ENCODE measurements at regions not wholly inside any gene's neighbourhood (a gene's known extent, or its start where the extent isn't known, plus 50 kb on each side); places are given as distances from the start of the nearest gene placed in this dataset.

DNA sequence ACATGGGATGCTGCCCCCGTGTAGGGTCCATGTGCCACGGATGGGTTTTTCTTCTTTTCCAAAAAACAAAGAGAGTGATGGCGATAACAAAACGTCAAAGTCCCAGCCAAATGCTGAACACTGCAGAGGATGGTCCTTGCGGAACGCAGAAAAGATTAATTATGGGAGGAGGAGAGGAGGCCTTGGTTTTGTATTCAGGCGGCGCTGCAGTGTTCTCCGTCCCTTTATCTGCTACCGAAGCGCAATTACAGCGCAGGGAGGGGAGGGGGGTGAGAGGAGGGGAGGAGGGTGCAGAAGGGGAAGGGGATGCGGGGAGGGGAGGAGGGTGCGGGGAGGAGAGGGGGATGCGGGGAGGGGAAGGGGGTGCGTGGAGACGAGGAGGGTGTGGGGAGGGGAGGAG is 131.8 kb upstream of the PRKCQ start:
- TF ChIP-seq EZH2phosphoT487 (IDR thresholded peaks at IDR 0.05; ENCODE audit: borderline replicate concordance): no peak
- TF ChIP-seq, protein P1, sequence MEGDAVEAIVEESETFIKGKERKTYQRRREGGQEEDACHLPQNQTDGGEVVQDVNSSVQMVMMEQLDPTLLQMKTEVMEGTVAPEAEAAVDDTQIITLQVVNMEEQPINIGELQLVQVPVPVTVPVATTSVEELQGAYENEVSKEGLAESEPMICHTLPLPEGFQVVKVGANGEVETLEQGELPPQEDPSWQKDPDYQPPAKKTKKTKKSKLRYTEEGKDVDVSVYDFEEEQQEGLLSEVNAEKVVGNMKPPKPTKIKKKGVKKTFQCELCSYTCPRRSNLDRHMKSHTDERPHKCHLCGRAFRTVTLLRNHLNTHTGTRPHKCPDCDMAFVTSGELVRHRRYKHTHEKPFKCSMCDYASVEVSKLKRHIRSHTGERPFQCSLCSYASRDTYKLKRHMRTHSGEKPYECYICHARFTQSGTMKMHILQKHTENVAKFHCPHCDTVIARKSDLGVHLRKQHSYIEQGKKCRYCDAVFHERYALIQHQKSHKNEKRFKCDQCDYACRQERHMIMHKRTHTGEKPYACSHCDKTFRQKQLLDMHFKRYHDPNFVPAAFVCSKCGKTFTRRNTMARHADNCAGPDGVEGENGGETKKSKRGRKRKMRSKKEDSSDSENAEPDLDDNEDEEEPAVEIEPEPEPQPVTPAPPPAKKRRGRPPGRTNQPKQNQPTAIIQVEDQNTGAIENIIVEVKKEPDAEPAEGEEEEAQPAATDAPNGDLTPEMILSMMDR (conservative IDR thresholded peaks at IDR 0.05; ENCODE audit: low read length): no peak
- Histone ChIP-seq H3K27me3 (ENCODE audit: insufficient read depth, low read length, poor library complexity, severe bottlenecking) (peaks cover 11% of the 10 kb centered on the region), H3F3A (ENCODE audit: low read depth) (0 out of 2 replicates have a peak, but pooled peaks cover 4% of the 10 kb centered on the region), H2AFZ (ENCODE audit: low read length) (no peak overlapping the region), H4K20me1 (ENCODE audit: insufficient read depth, low read length, poor library complexity, severe bottlenecking) (no peaks in the 10 kb centered on the region), H3K9ac (ENCODE audit: low read depth, low read length, poor library complexity, severe bottlenecking) (no peak overlapping the region), H3K4me3 (ENCODE audit: low read length, poor library complexity, severe bottlenecking) (no peak overlapping the region), H3K4me2 (ENCODE audit: low read depth, low read length, poor library complexity, severe bottlenecking) (no peak overlapping the region), H3K9me3 (ENCODE audit: insufficient read depth, low read depth, low read length) (no peaks in the 10 kb centered on the region), H3K36me3 (ENCODE audit: insufficient read depth, low read length) (no peaks in the 10 kb centered on the region), H3K9me2 (replicated peaks; ENCODE audit: low read depth, low read length) (no peaks in the 10 kb centered on the region), H3K79me2 (ENCODE audit: insufficient read depth, low read length) (no peaks in the 10 kb centered on the region), H3K4me1 (ENCODE audit: insufficient read depth, low read length, poor library complexity, severe bottlenecking) (peaks cover 9% of the 10 kb centered on the region)

DNA sequence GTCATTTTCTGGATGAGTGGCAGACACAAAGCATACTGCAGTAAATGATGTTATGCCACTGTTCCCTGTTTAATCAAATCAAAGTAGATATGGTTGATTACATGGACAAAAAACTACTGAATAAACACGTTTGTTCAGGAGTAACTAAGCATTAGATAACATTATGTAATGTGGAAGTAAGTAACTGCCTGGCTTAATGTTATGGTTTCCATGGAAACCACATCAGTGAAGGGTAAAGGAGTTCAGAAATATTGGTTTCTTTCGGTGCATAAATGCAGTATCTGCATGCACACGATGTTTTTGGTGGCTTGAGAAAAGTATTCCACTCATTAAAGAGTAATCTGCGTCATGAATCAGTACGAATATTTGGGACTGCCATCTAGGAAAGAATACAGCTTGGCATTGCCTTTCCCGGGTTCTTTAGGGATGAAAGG is 131.3 kb upstream of the PRKCQ start:
- H4K20me1 ChIP-seq (ENCODE audit: insufficient read depth, low read length, poor library complexity, severe bottlenecking): no peaks in the 10 kb centered on the region
- no peaks in the 10 kb centered on the region for H3K9me2 ChIP-seq (replicated peaks; ENCODE audit: low read depth, low read length)
- H3K4me1 ChIP-seq (ENCODE audit: insufficient read depth, low read length, poor library complexity, severe bottlenecking): peaks cover 9% of the 10 kb centered on the region
- H3K4me2 ChIP-seq (ENCODE audit: low read depth, low read length, poor library complexity, severe bottlenecking): no peak overlapping the region
- no peaks in the 10 kb centered on the region for H3K36me3 ChIP-seq (ENCODE audit: insufficient read depth, low read length)
- H3K79me2 ChIP-seq (ENCODE audit: insufficient read depth, low read length): no peaks in the 10 kb centered on the region
- no peak overlapping the region for H2AFZ ChIP-seq (ENCODE audit: low read length)
- H3F3A ChIP-seq (ENCODE audit: low read depth): 0 out of 2 replicates have a peak, but pooled peaks cover 4% of the 10 kb centered on the region
- TF ChIP-seq, protein P1 (conservative IDR thresholded peaks at IDR 0.05; ENCODE audit: low read length): no peak
- TF ChIP-seq EZH2phosphoT487 (IDR thresholded peaks at IDR 0.05; ENCODE audit: borderline replicate concordance): no peak
- H3K27me3 ChIP-seq (ENCODE audit: insufficient read depth, low read length, poor library complexity, severe bottlenecking): peaks cover 11% of the 10 kb centered on the region
- no peaks in the 10 kb centered on the region for H3K9me3 ChIP-seq (ENCODE audit: insufficient read depth, low read depth, low read length)
- H3K4me3 ChIP-seq (ENCODE audit: low read length, poor library complexity, severe bottlenecking): no peak overlapping the region
- no peak overlapping the region for H3K9ac ChIP-seq (ENCODE audit: low read depth, low read length, poor library complexity, severe bottlenecking)

DNA sequence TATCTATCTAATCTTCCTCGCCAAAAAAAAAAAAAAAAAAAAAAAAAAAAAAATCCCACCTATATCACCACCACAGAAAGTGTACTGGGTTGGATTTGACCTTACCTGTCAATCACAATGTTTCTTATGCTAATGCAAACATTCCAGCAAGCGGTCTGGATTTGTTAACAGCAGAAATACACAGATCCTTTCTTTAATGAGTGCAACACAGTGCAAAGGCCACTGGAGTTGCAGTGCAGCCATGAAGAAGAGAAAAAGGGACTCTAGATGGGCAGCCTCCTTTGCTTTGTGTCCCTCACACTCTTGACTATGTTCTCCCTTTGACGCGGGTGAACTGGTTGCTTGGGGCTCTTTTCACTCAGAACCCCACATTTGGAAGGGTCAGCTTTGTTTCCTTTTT is 127.3 kb upstream of the PRKCQ start:
- no peak overlapping the region for H3K4me3 ChIP-seq (ENCODE audit: low read length, poor library complexity, severe bottlenecking)
- no peaks in the 10 kb centered on the region for H3F3A ChIP-seq (ENCODE audit: low read depth)
- H3K79me2 ChIP-seq (ENCODE audit: insufficient read depth, low read length): no peaks in the 10 kb centered on the region
- no peak overlapping the region for H2AFZ ChIP-seq (ENCODE audit: low read length)
- H3K9me2 ChIP-seq (replicated peaks; ENCODE audit: low read depth, low read length): no peaks in the 10 kb centered on the region
- H4K20me1 ChIP-seq (ENCODE audit: insufficient read depth, low read length, poor library complexity, severe bottlenecking): no peaks in the 10 kb centered on the region
- H3K9ac ChIP-seq (ENCODE audit: low read depth, low read length, poor library complexity, severe bottlenecking): no peak overlapping the region
- no peak for TF ChIP-seq EZH2phosphoT487 (IDR thresholded peaks at IDR 0.05; ENCODE audit: borderline replicate concordance)
- TF ChIP-seq, protein P1 (conservative IDR thresholded peaks at IDR 0.05; ENCODE audit: low read length): no peak
- peaks cover 21% of the 10 kb centered on the region for H3K27me3 ChIP-seq (ENCODE audit: insufficient read depth, low read length, poor library complexity, severe bottlenecking)
- no peaks in the 10 kb centered on the region for H3K36me3 ChIP-seq (ENCODE audit: insufficient read depth, low read length)
- no peak overlapping the region for H3K4me2 ChIP-seq (ENCODE audit: low read depth, low read length, poor library complexity, severe bottlenecking)
- H3K9me3 ChIP-seq (ENCODE audit: insufficient read depth, low read depth, low read length): no peaks in the 10 kb centered on the region
- no peaks in the 10 kb centered on the region for H3K4me1 ChIP-seq (ENCODE audit: insufficient read depth, low read length, poor library complexity, severe bottlenecking)

Data from Loucy (cell line).